NCI-H748 (cell line): ENCODE measurements at regions not wholly inside any gene's neighbourhood (a gene's known extent, or its start where the extent isn't known, plus 50 kb on each side); places are given as distances from the start of the nearest gene placed in this dataset.

Experiments used
- DNase-seq: peaks from one replicate; lab custom pipeline; 2025; ENCODE audit not compliant: unreplicated experiment; lab: John Stamatoyannopoulos, UW

- peak; percentile 36 for DNase-seq
Observed at GRCh38 chr20:6575912-6576401, 191.5 kb upstream of the BMP2 start.

GRCh38 chr20:6566821-6567220, 200.7 kb upstream of the BMP2 start:
- no peak for DNase-seq

GRCh38 chr20:6562111-6562510, 205.4 kb upstream of the BMP2 start:
- DNase-seq = peak; percentile 79

GRCh38 chr20:6560978-6561377, 206.5 kb upstream of the BMP2 start:
- no peak for DNase-seq

- DNase-seq = no peak
Observed at GRCh38 chr20:6559791-6560190, 207.7 kb upstream of the BMP2 start.

- peak; percentile 48 for DNase-seq
Observed at GRCh38 chr20:6558341-6558740, 209.1 kb upstream of the BMP2 start.

GRCh38 chr20:6533761-6534479, 233.6 kb upstream of the BMP2 start:
- peak; percentile 83 for DNase-seq

GRCh38 chr20:6533351-6533750, 234.1 kb upstream of the BMP2 start:
- DNase-seq = peak; percentile 92

GRCh38 chr20:6530779-6531315, 236.6 kb upstream of the BMP2 start:
- DNase-seq = no peak

GRCh38 chr20:6530254-6530653, 237.2 kb upstream of the BMP2 start:
- no peak for DNase-seq

- no peak for DNase-seq
Observed at GRCh38 chr20:6525447-6526303, 241.8 kb upstream of the BMP2 start.

GRCh38 chr20:6524305-6524704, 243.2 kb upstream of the BMP2 start:
- no peak for DNase-seq

- no peak for DNase-seq
Observed at GRCh38 chr20:6519556-6519955, 247.9 kb upstream of the BMP2 start.

- DNase-seq = no peak
Observed at GRCh38 chr20:6515261-6515660, 252.2 kb upstream of the BMP2 start.

- DNase-seq = no peak
Observed at GRCh38 chr20:6513599-6513998, 253.9 kb upstream of the BMP2 start.

- DNase-seq = no peak
Observed at GRCh38 chr20:6509374-6509773, 258.1 kb upstream of the BMP2 start.

- DNase-seq = no peak
Observed at GRCh38 chr20:6506906-6507305, 260.6 kb upstream of the BMP2 start.

GRCh38 chr20:6504826-6505225, 262.7 kb upstream of the BMP2 start:
- DNase-seq = no peak

GRCh38 chr20:6504179-6504578, 263.3 kb upstream of the BMP2 start:
- DNase-seq = no peak

GRCh38 chr20:6502999-6503398, 264.5 kb upstream of the BMP2 start:
- no peak for DNase-seq

GRCh38 chr20:6502219-6502618, 265.3 kb upstream of the BMP2 start:
- DNase-seq = no peak

- no peak for DNase-seq
Observed at GRCh38 chr20:6501061-6501460, 266.4 kb upstream of the BMP2 start.
